Lower lobe of right lung (tissue), 2 donors: ENCODE measurements at regions not wholly inside any gene's neighbourhood (a gene's known extent, or its start where the extent isn't known, plus 50 kb on each side); places are given as distances from the start of the nearest gene placed in this dataset.

Experiments used
- ATAC-seq, 2 donors: fragments of 200-7000 bp; cut with Tn5 transposase; one replicate each; pipeline ENCODE4 v1.9.1; 2020 to 2022; ENCODE audit warnings: mild to moderate bottlenecking in 2 of 2, moderate library complexity in 2 of 2
- DNase-seq: peaks from one replicate; pipeline ENCODE4 v3.0.0-alpha.2; 2020
- H3K27ac ChIP-seq: fragments of 200-600 bp; one replicate; pipeline ENCODE4 v1.8.0; 2022
- H3K27me3 ChIP-seq: fragments of 200-600 bp; one replicate; pipeline ENCODE4 v1.8.0; 2022; ENCODE audit warnings: low read depth
- H3K36me3 ChIP-seq: fragments of 200-600 bp; one replicate; pipeline ENCODE4 v1.8.0; 2022; ENCODE audit warnings: mild to moderate bottlenecking
- H3K4me1 ChIP-seq: fragments of 200-600 bp; one replicate; pipeline ENCODE4 v1.8.0; 2022
- H3K4me3 ChIP-seq: fragments of 200-600 bp; one replicate; pipeline ENCODE4 v1.8.0; 2022; ENCODE audit warnings: mild to moderate bottlenecking
- H3K9me3 ChIP-seq: fragments of 200-600 bp; one replicate; pipeline ENCODE4 v1.8.0; 2022
- intact Hi-C: fragments of 100-400 bp; cut with DNase I; formaldehyde crosslinking; loops from one replicate; pipeline ENCODE4 v1.11.0; 2022
- TF ChIP-seq, protein P1 (sequence below): fragments of 200-600 bp; IDR thresholded peaks from one replicate; pipeline ENCODE4 v1.8.0; 2022; ENCODE audit warnings: antibody characterized with exemption, mild to moderate bottlenecking
- donor health status: DM: no; HTN: yes; CAD: no; lungs with severe emphysema.

GRCh38 chr20:24815931-24816330 lies 133.1 kb upstream of the CST7 start:
- H3K27me3 ChIP-seq, result no peaks in the 10 kb centered on the region
- H3K9me3 ChIP-seq, result no peaks in the 10 kb centered on the region
- no peak overlapping the region for H3K4me3 ChIP-seq
- no peak overlapping the region for H3K27ac ChIP-seq
- no peaks in the 10 kb centered on the region for H3K4me1 ChIP-seq
- DNase-seq, result no peak
- no peaks in the 10 kb centered on the region for H3K36me3 ChIP-seq
- TF ChIP-seq, protein P1, sequence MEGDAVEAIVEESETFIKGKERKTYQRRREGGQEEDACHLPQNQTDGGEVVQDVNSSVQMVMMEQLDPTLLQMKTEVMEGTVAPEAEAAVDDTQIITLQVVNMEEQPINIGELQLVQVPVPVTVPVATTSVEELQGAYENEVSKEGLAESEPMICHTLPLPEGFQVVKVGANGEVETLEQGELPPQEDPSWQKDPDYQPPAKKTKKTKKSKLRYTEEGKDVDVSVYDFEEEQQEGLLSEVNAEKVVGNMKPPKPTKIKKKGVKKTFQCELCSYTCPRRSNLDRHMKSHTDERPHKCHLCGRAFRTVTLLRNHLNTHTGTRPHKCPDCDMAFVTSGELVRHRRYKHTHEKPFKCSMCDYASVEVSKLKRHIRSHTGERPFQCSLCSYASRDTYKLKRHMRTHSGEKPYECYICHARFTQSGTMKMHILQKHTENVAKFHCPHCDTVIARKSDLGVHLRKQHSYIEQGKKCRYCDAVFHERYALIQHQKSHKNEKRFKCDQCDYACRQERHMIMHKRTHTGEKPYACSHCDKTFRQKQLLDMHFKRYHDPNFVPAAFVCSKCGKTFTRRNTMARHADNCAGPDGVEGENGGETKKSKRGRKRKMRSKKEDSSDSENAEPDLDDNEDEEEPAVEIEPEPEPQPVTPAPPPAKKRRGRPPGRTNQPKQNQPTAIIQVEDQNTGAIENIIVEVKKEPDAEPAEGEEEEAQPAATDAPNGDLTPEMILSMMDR, result no peak
- intact Hi-C loops, result no loop called here
- ATAC-seq, result no peak

DNA sequence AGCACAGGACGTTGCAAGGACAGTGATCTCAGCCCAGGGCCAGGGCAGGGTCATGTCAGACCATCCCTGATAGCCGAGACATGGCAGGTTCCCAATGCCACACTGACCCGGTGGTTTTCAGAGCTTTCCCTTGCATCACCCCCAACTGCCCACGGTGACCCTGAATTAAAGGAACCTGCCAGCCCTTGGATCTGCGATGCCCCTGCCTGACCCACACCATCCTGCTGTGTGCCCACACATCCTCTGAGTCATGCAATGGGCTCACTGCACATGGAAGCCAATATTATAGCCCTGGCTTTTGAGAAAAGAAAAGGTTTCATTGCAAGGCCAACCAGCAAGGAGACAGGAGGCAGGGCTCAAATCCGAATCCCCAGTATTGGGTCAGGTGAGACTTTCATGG lies 132.6 kb upstream of the CST7 start:
- no peak overlapping the region for H3K4me3 ChIP-seq
- H3K36me3 ChIP-seq, result no peaks in the 10 kb centered on the region
- H3K27ac ChIP-seq, result no peak overlapping the region
- H3K4me1 ChIP-seq, result no peaks in the 10 kb centered on the region
- TF ChIP-seq, protein P1, result no peak
- DNase-seq (no peak), ATAC-seq (no peak)
- intact Hi-C loops, result no loop called here
- H3K27me3 ChIP-seq, result no peaks in the 10 kb centered on the region
- H3K9me3 ChIP-seq, result no peaks in the 10 kb centered on the region

- no peak for DNase-seq
- no peak for ATAC-seq
- intact Hi-C loops, result no loop called here
Observed at GRCh38 chr20:24816907-24817306, 132.2 kb upstream of the CST7 start.

GRCh38 chr20:24817351-24817750 lies 131.7 kb upstream of the CST7 start:
- Histone ChIP-seq H3K36me3 (no peaks in the 10 kb centered on the region), H3K4me1 (no peaks in the 10 kb centered on the region), H3K27ac (no peak overlapping the region), H3K9me3 (no peaks in the 10 kb centered on the region), H3K27me3 (no peaks in the 10 kb centered on the region), H3K4me3 (no peak overlapping the region)
- DNase-seq (no peak), ATAC-seq (no peak)
- intact Hi-C loops, result no loop called here
- TF ChIP-seq, protein P1, result no peak

More at GRCh38 chr20:24816907-24817306, 132.2 kb upstream of the CST7 start:
- Histone ChIP-seq H3K27me3 (no peaks in the 10 kb centered on the region), H3K9me3 (no peaks in the 10 kb centered on the region), H3K4me3 (no peak overlapping the region), H3K4me1 (no peaks in the 10 kb centered on the region), H3K36me3 (no peaks in the 10 kb centered on the region), H3K27ac (no peak overlapping the region)
- TF ChIP-seq, protein P1, result no peak

DNA sequence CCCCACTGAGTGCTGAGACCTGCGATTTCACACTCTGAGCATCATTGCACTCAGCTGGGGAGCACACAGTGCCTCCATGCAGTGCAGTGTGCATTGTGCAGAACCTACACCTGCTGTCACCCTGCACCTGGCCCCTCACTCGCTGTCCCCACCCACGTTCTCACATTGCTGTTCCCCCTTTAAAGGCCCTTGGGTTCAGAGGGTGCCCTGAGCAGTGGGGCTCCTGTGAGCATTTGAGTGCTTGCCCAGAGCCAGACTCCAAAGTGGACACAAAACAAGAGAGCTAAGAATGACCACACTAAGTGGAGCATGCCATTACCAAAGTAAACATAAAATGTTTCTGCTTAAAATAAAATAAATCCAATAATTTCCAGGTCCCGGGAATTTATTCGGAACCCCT lies 131.0 kb upstream of the CST7 start:
- H3K4me1 ChIP-seq, result no peaks in the 10 kb centered on the region
- DNase-seq, result no peak
- intact Hi-C loops, result no loop called here
- no peaks in the 10 kb centered on the region for H3K9me3 ChIP-seq
- no peaks in the 10 kb centered on the region for H3K36me3 ChIP-seq
- no peak overlapping the region for H3K4me3 ChIP-seq
- no peaks in the 10 kb centered on the region for H3K27me3 ChIP-seq
- H3K27ac ChIP-seq, result no peak overlapping the region
- ATAC-seq, result no peak
- TF ChIP-seq, protein P1, result no peak
